ENCODE measurements at regions not wholly inside any gene's neighbourhood (a gene's known extent, or its start where the extent isn't known, plus 50 kb on each side); places are given as distances from the start of the nearest gene placed in this dataset.
A peak's percentile ranks its signal among the peaks of the same experiment; 100 is the strongest.

GRCh38 chr15:70509731-70510143 lies 253.6 kb downstream of the UACA start:
- no peak for TF ChIP-seq SUZ12 (IDR thresholded peaks at IDR 0.05; ENCODE audit: extremely low read depth, insufficient read depth, insufficient read length)
- no peak for TF ChIP-seq YY1 (IDR thresholded peaks at IDR 0.05; ENCODE audit: insufficient read depth, insufficient read length)
- no peak for TF ChIP-seq ZNF274 (IDR thresholded peaks at IDR 0.05; ENCODE audit: low read depth, low read length)
- Histone ChIP-seq H3K36me3 (ENCODE audit: insufficient read depth, insufficient read length, low read length) (no peaks in the 10 kb centered on the region), H3K9me3 (ENCODE audit: insufficient read depth, low read length) (peaks cover 25% of the 10 kb centered on the region), H3K27me3 (ENCODE audit: insufficient read depth, insufficient read length) (no peaks in the 10 kb centered on the region), H3K4me3 (ENCODE audit: insufficient read length, low read depth) (no peak overlapping the region), H3K4me1 (ENCODE audit: insufficient read depth, insufficient read length) (peaks cover 7% of the 10 kb centered on the region), H3K9ac (ENCODE audit: insufficient read length, low read depth) (no peak overlapping the region)
- no peak for DNase-seq (ENCODE audit: low read depth, low spot score)

- H3K4me3 ChIP-seq (ENCODE audit: insufficient read length, low read depth), result no peak overlapping the region
- H3K27me3 ChIP-seq (ENCODE audit: insufficient read depth, insufficient read length), result no peaks in the 10 kb centered on the region
- H3K4me1 ChIP-seq (ENCODE audit: insufficient read depth, insufficient read length), result peaks cover 8% of the 10 kb centered on the region
- H3K9ac ChIP-seq (ENCODE audit: insufficient read length, low read depth), result no peak overlapping the region
- H3K9me3 ChIP-seq (ENCODE audit: insufficient read depth, low read length), result peaks cover 25% of the 10 kb centered on the region
- no peak for DNase-seq (ENCODE audit: low read depth, low spot score)
- no peaks in the 10 kb centered on the region for H3K36me3 ChIP-seq (ENCODE audit: insufficient read depth, insufficient read length, low read length)
- TF ChIP-seq SUZ12 (IDR thresholded peaks at IDR 0.05; ENCODE audit: extremely low read depth, insufficient read depth, insufficient read length), result no peak
- TF ChIP-seq YY1 (IDR thresholded peaks at IDR 0.05; ENCODE audit: insufficient read depth, insufficient read length), result no peak
- TF ChIP-seq ZNF274 (IDR thresholded peaks at IDR 0.05; ENCODE audit: low read depth, low read length), result no peak
Observed at GRCh38 chr15:70509282-70509662, 254.1 kb downstream of the UACA start.

- H3K4me1 ChIP-seq (ENCODE audit: insufficient read depth, insufficient read length), result peaks cover 14% of the 10 kb centered on the region
- H3K9me3 ChIP-seq (ENCODE audit: insufficient read depth, low read length), result peaks cover 25% of the 10 kb centered on the region
- no peak for DNase-seq (ENCODE audit: low read depth, low spot score)
- H3K36me3 ChIP-seq (ENCODE audit: insufficient read depth, insufficient read length, low read length), result no peaks in the 10 kb centered on the region
- H3K4me3 ChIP-seq (ENCODE audit: insufficient read length, low read depth), result no peak overlapping the region
- peak overlapping the region; percentile 5 for H3K9ac ChIP-seq (ENCODE audit: insufficient read length, low read depth)
- TF ChIP-seq ZNF274 (IDR thresholded peaks at IDR 0.05; ENCODE audit: low read depth, low read length) (no peak), SUZ12 (IDR thresholded peaks at IDR 0.05; ENCODE audit: extremely low read depth, insufficient read depth, insufficient read length) (no peak), YY1 (IDR thresholded peaks at IDR 0.05; ENCODE audit: insufficient read depth, insufficient read length) (no peak)
- no peaks in the 10 kb centered on the region for H3K27me3 ChIP-seq (ENCODE audit: insufficient read depth, insufficient read length)
Observed at GRCh38 chr15:70508561-70509281, 254.6 kb downstream of the UACA start.

- no peak for TF ChIP-seq SUZ12 (IDR thresholded peaks at IDR 0.05; ENCODE audit: extremely low read depth, insufficient read depth, insufficient read length)
- no peak for TF ChIP-seq YY1 (IDR thresholded peaks at IDR 0.05; ENCODE audit: insufficient read depth, insufficient read length)
- no peak for TF ChIP-seq ZNF274 (IDR thresholded peaks at IDR 0.05; ENCODE audit: low read depth, low read length)
- H3K9me3 ChIP-seq (ENCODE audit: insufficient read depth, low read length), result peaks cover 24% of the 10 kb centered on the region
- peak overlapping the region; percentile 5 for H3K9ac ChIP-seq (ENCODE audit: insufficient read length, low read depth)
- no peaks in the 10 kb centered on the region for H3K36me3 ChIP-seq (ENCODE audit: insufficient read depth, insufficient read length, low read length)
- no peaks in the 10 kb centered on the region for H3K27me3 ChIP-seq (ENCODE audit: insufficient read depth, insufficient read length)
- DNase-seq (ENCODE audit: low read depth, low spot score), result no peak
- peaks cover 16% of the 10 kb centered on the region for H3K4me1 ChIP-seq (ENCODE audit: insufficient read depth, insufficient read length)
- no peak overlapping the region for H3K4me3 ChIP-seq (ENCODE audit: insufficient read length, low read depth)
Observed at GRCh38 chr15:70507772-70508371, 255.5 kb downstream of the UACA start.

DNA sequence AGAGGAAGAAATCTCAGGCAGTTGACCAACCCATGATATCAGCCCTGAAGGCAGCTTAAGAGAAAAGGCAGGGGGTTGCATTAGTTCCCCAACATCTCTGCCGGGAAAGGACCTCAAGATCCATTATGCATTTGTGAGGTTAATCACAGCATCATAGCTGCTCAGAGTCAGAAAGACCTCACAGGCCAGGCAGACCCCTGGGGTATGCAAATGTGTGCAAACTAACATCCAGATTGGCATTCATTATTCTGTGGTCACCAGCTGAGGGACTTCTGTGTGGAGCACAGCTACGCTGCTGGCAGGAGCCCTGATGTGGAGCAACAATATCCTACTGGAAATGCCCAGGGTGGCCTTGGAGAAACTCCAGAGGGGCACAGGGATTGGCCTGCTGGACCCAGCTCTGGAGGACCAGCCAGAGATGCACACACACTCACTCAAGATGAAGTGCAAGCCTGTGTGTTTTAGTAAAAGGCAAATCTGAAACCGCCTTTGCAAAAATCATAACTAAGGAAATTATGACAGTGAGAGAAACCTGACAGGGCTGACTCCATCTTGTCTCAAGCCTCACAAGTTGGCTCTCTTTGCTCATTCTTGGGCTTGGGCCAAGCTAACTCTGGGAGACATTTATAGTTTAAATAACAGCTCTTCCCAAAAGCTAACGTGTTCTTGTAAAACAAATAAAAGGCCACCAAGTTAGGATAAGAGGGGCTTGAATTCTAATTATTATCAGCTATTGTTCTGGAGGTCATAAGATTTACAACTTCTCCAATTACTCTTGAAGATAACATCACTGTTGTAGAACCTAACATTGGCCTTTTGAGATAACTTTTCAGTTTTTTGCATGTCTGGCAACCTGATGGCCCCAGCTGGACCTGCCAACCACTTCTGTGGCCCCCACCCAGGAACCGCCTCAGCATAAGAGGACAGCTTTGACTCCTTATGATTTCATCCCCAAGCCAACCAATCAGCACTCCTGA lies 257.1 kb downstream of the UACA start:
- Histone ChIP-seq H3K4me3 (ENCODE audit: insufficient read length, low read depth) (no peak overlapping the region), H3K4me1 (ENCODE audit: insufficient read depth, insufficient read length) (peaks cover 16% of the 10 kb centered on the region), H3K27me3 (ENCODE audit: insufficient read depth, insufficient read length) (no peaks in the 10 kb centered on the region), H3K9me3 (ENCODE audit: insufficient read depth, low read length) (peaks cover 15% of the 10 kb centered on the region), H3K9ac (ENCODE audit: insufficient read length, low read depth) (no peak overlapping the region), H3K36me3 (ENCODE audit: insufficient read depth, insufficient read length, low read length) (no peaks in the 10 kb centered on the region)
- DNase-seq (ENCODE audit: low read depth, low spot score), result peak; percentile 73
- TF ChIP-seq ZNF274 (IDR thresholded peaks at IDR 0.05; ENCODE audit: low read depth, low read length), result no peak
- TF ChIP-seq YY1 (IDR thresholded peaks at IDR 0.05; ENCODE audit: insufficient read depth, insufficient read length), result no peak
- TF ChIP-seq SUZ12 (IDR thresholded peaks at IDR 0.05; ENCODE audit: extremely low read depth, insufficient read depth, insufficient read length), result no peak

GRCh38 chr15:70505411-70505919 lies 257.9 kb downstream of the UACA start:
- H3K36me3 ChIP-seq (ENCODE audit: insufficient read depth, insufficient read length, low read length), result no peaks in the 10 kb centered on the region
- no peak overlapping the region for H3K4me3 ChIP-seq (ENCODE audit: insufficient read length, low read depth)
- TF ChIP-seq SUZ12 (IDR thresholded peaks at IDR 0.05; ENCODE audit: extremely low read depth, insufficient read depth, insufficient read length) (no peak), ZNF274 (IDR thresholded peaks at IDR 0.05; ENCODE audit: low read depth, low read length) (no peak)
- peak overlapping the region; percentile 21 for H3K9ac ChIP-seq (ENCODE audit: insufficient read length, low read depth)
- H3K9me3 ChIP-seq (ENCODE audit: insufficient read depth, low read length), result peaks cover 10% of the 10 kb centered on the region
- H3K27me3 ChIP-seq (ENCODE audit: insufficient read depth, insufficient read length), result no peaks in the 10 kb centered on the region
- no peak for DNase-seq (ENCODE audit: low read depth, low spot score)
- H3K4me1 ChIP-seq (ENCODE audit: insufficient read depth, insufficient read length), result peaks cover 16% of the 10 kb centered on the region

Data from NT2/D1 (cell line).